ENCODE measurements at regions not wholly inside any gene's neighbourhood (a gene's known extent, or its start where the extent isn't known, plus 50 kb on each side); places are given as distances from the start of the nearest gene placed in this dataset.

GRCh38 chr3:34687671-34688070 is 889.2 kb downstream of the PDCD6IP start:
- WGBS (ENCODE audit: insufficient coverage), result 75% methylated on average over 1 of the region's 1 CpG
- ChIA-PET POLR2A (no interaction called here), CTCF (interaction anchor here (1.6 kb wide), 1 partner anchor 10 kb away, joined by 3 read pairs; no protein-coding TSS in a partner anchor)
- Mint-ChIP-seq H3K4me3 (no peak overlapping the region), H3K27me3 (no peaks in the 10 kb centered on the region), H3K27ac (no peak overlapping the region), H3K4me1 (no peaks in the 10 kb centered on the region), H3K9me3 (ENCODE audit: insufficient read depth) (no peaks in the 10 kb centered on the region)
- TF ChIP-seq EZH2 (IDR thresholded peaks at IDR 0.05; ENCODE audit: borderline replicate concordance, insufficient read depth, low read depth, low read length, poor library complexity, severe bottlenecking) (no peak), CTCF (IDR thresholded peaks at IDR 0.05) (no peak)
- intact Hi-C loops (cut with micrococcal nuclease), result no loop called here
- Histone ChIP-seq H2AFZ (ENCODE audit: insufficient read depth, low read depth, low read length, poor library complexity, severe bottlenecking) (no peak overlapping the region), H3K4me1 (ENCODE audit: control insufficient read depth in 2 of 2, insufficient read depth in 2 of 2, low read length in 2 of 2) (no peaks in the 10 kb centered on the region), H3K9ac (ENCODE audit: low read length) (no peak overlapping the region), H3K9me3 (ENCODE audit: control extremely low read depth in 1 of 3, control insufficient read depth in 2 of 3, insufficient read depth in 1 of 3, low read length in 2 of 3) (no peaks in the 10 kb centered on the region), H4K20me1 (ENCODE audit: control insufficient read depth, insufficient read depth, low read length, poor library complexity, severe bottlenecking) (no peaks in the 10 kb centered on the region), H3K27ac (ENCODE audit: low read length in 2 of 2) (no peak overlapping the region), H3K79me2 (ENCODE audit: control insufficient read depth, insufficient read depth, low read length) (no peaks in the 10 kb centered on the region), H3K36me3 (replicated peaks in 1 of 2; ENCODE audit: control extremely low read depth in 1 of 2, control insufficient read depth in 1 of 2, extremely low read depth in 1 of 2, insufficient read depth in 2 of 2, low read length in 1 of 2) (no peaks in the 10 kb centered on the region), H3K4me2 (replicated peaks; ENCODE audit: low read depth, low read length, poor library complexity, severe bottlenecking) (no peak overlapping the region), H3K4me3 (ENCODE audit: control extremely low read depth in 1 of 5, extremely low read depth in 1 of 5, insufficient read depth in 1 of 5, low read depth in 2 of 5, low read length in 4 of 5) (no peak overlapping the region), H3K27me3 (replicated peaks in 1 of 4; ENCODE audit: control extremely low read depth in 1 of 4, control insufficient read depth in 3 of 4, insufficient read depth in 4 of 4, low read length in 3 of 4) (no peaks in the 10 kb centered on the region)
- ATAC-seq (ENCODE audit: low read depth), result no peak
- no peak for DNase-seq

GRCh38 chr3:34696831-34697230 is 898.4 kb downstream of the PDCD6IP start:
- H3K27ac ChIP-seq (ENCODE audit: low read length in 2 of 2), result no peak overlapping the region
- H3K4me1 ChIP-seq (ENCODE audit: control insufficient read depth in 2 of 2, insufficient read depth in 2 of 2, low read length in 2 of 2), result no peaks in the 10 kb centered on the region
- no peak overlapping the region for H2AFZ ChIP-seq (ENCODE audit: insufficient read depth, low read depth, low read length, poor library complexity, severe bottlenecking)
- no peak overlapping the region for H3K9ac ChIP-seq (ENCODE audit: low read length)
- DNase-seq, result no peak
- no peaks in the 10 kb centered on the region for H3K36me3 ChIP-seq (replicated peaks in 1 of 2; ENCODE audit: control extremely low read depth in 1 of 2, control insufficient read depth in 1 of 2, extremely low read depth in 1 of 2, insufficient read depth in 2 of 2, low read length in 1 of 2)
- H3K4me1 Mint-ChIP-seq, result no peaks in the 10 kb centered on the region
- ChIA-PET CTCF (no interaction called here), POLR2A (no interaction called here)
- intact Hi-C loops (cut with micrococcal nuclease), result no loop called here
- no peaks in the 10 kb centered on the region for H3K27me3 ChIP-seq (replicated peaks in 1 of 4; ENCODE audit: control extremely low read depth in 1 of 4, control insufficient read depth in 3 of 4, insufficient read depth in 4 of 4, low read length in 3 of 4)
- no peaks in the 10 kb centered on the region for H3K79me2 ChIP-seq (ENCODE audit: control insufficient read depth, insufficient read depth, low read length)
- no peaks in the 10 kb centered on the region for H3K27me3 Mint-ChIP-seq
- peaks cover 10% of the 10 kb centered on the region for H3K9me3 Mint-ChIP-seq (ENCODE audit: insufficient read depth)
- H3K4me2 ChIP-seq (replicated peaks; ENCODE audit: low read depth, low read length, poor library complexity, severe bottlenecking), result no peak overlapping the region
- no peak overlapping the region for H3K4me3 Mint-ChIP-seq
- H3K9me3 ChIP-seq (ENCODE audit: control extremely low read depth in 1 of 3, control insufficient read depth in 2 of 3, insufficient read depth in 1 of 3, low read length in 2 of 3), result peaks cover 0 to 13% (median 8%) of the 10 kb centered on the region in 3 donors
- no CpG with 5 or more reads among the region's 4 CpGs for WGBS (ENCODE audit: insufficient coverage)
- TF ChIP-seq CTCF (IDR thresholded peaks at IDR 0.05) (no peak), EZH2 (IDR thresholded peaks at IDR 0.05; ENCODE audit: borderline replicate concordance, insufficient read depth, low read depth, low read length, poor library complexity, severe bottlenecking) (no peak)
- H4K20me1 ChIP-seq (ENCODE audit: control insufficient read depth, insufficient read depth, low read length, poor library complexity, severe bottlenecking), result no peaks in the 10 kb centered on the region
- H3K4me3 ChIP-seq (ENCODE audit: control extremely low read depth in 1 of 5, extremely low read depth in 1 of 5, insufficient read depth in 1 of 5, low read depth in 2 of 5, low read length in 4 of 5), result no peak overlapping the region
- no peak overlapping the region for H3K27ac Mint-ChIP-seq
- ATAC-seq (ENCODE audit: low read depth), result no peak
